Omental fat pad (tissue), 3 donors: ENCODE measurements at regions not wholly inside any gene's neighbourhood (a gene's known extent, or its start where the extent isn't known, plus 50 kb on each side); places are given as distances from the start of the nearest gene placed in this dataset.

Experiments
- ATAC-seq: fragments of 150-250 bp; one replicate; pipeline ENCODE4 v1.9.1; 2016; ENCODE audit warnings: mild to moderate bottlenecking, moderate library complexity; ENCODE audit not compliant: low FRiP score
- DNase-seq: peaks from one replicate; pipeline ENCODE4 v3.0.0-alpha.2; 2019; ENCODE audit warnings: low spot score
- TF ChIP-seq, protein P1 (sequence below), 3 donors: fragments of 450-650 bp; IDR thresholded peaks; one replicate each; pipeline ENCODE4 v1.5.1; 2016 to 2017; ENCODE audit warnings: antibody characterized with exemption in 3 of 3, mild to moderate bottlenecking in 3 of 3, moderate library complexity in 2 of 3

DNA sequence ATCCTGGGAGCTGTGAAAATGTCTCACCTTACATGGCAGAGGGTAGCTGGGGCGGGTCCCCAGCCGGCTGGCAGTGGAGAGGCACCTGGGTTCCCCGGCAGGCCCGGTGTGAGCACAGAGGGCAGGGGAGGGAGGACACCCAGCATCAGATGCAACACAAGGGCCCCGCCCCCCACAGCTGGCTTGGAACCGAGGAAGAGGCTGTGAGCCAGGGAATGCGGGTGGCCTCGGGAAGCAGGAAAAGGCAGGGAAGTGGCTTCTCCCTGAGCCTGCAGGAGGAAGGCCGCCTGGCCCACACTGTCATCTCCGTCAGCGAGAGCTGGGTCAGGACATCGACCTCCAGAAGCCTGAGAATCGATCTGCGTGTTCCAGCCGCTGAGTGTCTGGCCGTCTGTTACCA, 87.3 kb downstream of the SIK1 start:
- DNase-seq (no peak), ATAC-seq (no peak)
- TF ChIP-seq, protein P1, sequence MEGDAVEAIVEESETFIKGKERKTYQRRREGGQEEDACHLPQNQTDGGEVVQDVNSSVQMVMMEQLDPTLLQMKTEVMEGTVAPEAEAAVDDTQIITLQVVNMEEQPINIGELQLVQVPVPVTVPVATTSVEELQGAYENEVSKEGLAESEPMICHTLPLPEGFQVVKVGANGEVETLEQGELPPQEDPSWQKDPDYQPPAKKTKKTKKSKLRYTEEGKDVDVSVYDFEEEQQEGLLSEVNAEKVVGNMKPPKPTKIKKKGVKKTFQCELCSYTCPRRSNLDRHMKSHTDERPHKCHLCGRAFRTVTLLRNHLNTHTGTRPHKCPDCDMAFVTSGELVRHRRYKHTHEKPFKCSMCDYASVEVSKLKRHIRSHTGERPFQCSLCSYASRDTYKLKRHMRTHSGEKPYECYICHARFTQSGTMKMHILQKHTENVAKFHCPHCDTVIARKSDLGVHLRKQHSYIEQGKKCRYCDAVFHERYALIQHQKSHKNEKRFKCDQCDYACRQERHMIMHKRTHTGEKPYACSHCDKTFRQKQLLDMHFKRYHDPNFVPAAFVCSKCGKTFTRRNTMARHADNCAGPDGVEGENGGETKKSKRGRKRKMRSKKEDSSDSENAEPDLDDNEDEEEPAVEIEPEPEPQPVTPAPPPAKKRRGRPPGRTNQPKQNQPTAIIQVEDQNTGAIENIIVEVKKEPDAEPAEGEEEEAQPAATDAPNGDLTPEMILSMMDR (IDR thresholded peaks at IDR 0.05): no peak

DNA sequence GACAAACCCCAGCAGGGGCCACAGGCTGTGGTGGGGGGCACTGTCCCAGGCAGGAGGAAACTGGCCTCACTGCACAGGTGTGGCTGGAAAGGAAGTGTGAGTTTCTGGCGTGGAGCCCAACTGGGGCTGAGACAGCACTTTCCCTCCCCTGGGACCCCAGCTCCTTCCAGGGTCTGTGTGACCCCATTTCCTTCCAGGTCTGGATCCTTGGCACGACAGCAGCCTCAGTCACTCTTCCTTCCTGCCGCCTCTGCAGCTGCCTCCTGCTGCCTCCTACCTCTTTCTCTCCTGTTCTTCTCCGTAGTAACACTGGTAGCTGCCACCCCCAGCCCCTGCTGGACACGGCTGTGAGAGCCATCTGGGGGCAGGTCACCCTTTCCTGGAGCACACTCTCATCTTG, 88.0 kb downstream of the SIK1 start:
- ATAC-seq: no peak
- TF ChIP-seq, protein P1 (IDR thresholded peaks at IDR 0.05): no peak
- no peak for DNase-seq

DNA sequence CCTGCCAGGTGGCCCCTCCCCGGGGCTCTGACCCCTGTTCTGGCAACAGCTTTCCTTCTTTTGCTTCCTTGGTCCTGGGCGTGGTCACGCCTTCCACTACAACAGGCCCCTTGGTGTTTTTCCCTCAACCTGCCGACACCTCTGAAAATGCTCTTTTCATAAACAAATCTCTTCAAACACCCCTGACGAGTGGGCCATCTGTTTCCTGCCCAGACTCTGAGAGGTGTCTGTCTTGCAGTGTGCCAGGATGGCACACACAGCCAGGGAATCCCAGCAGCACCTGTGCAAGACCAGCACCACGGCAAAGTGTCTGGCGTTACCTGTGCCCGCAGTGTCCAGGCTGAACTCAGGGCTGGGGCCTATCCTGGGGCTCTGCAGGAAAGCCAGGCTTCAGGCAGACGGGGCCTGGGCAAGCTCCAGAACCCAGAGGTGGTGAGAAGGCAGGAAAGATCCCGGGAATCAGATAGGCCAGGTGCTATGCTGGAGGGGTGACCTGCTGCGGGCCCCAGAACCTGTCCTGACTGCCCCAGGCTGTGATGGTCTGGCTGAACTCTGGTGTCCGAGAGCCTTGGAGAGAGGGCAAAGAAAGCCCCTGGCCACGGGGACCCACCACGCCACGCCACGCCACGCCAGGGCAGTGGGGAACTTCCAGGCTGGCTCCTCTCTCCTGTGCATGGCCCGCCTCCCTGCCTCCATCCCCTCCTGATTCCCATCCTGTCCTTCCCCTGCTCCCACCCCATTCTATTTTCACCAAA, 88.9 kb downstream of the SIK1 start:
- TF ChIP-seq, protein P1 (IDR thresholded peaks at IDR 0.05): no peak
- no peak for DNase-seq

DNA sequence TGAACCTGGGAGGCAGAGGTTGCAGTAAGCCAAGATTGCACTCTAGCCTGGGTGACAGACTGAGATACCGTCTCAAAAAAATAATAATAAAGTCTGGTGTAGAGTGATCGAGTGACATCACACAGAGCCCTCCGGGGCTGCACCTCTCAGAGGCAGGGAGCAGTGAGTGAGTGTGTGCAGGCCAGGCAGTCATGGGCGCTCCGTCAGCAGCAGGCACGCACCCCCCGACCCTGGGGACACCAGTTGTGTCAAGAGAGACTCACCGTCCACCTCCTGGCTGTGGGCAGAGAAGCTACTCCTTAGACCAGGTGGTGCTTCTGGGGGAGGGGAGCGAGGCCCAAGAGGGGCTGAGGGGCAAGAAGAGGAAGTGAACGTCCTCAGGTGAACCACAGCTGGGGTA, 91.8 kb downstream of the SIK1 start:
- ATAC-seq (no peak), DNase-seq (no peak)
- TF ChIP-seq, protein P1 (IDR thresholded peaks at IDR 0.05): no peak

More for the DNA sequence above, 88.9 kb downstream of the SIK1 start:
- no peak for ATAC-seq

DNA sequence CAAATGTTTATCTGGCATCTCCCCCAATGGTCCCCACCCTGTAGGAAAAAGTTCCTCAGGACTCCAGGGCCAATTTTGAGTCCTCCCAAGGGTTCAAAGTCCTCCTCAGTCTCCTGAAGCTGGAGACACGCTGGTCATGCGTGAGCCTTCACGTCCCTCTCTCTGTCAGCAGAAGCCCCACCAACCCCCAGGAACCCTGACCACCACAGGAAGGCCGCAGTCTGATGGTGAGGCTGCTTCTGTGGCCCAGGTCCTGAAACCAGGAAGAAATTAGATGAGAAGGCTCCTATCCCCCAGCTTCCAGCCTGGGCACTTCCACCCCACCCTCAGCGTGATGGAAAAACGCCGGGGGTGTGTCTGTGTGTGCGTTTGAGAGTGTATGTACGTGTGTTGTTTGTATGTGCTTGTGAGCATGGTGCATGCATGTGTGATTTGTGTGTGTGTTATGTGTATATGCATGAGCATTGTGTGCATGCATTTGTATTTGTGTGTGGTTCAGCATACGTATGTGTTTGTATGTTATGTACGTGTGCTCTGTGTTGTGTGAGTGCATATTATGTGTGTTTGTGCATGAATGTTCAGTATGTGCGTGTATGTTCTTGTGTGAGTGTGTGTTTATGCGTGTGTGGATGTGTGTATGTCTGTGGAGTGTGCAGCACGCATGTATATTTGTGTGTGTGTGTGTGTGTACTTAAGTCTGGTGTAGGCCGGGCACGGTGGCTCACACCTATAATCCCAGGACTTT, 92.5 kb downstream of the SIK1 start:
- no peak for ATAC-seq
- TF ChIP-seq, protein P1 (IDR thresholded peaks at IDR 0.05): no peak

DNA sequence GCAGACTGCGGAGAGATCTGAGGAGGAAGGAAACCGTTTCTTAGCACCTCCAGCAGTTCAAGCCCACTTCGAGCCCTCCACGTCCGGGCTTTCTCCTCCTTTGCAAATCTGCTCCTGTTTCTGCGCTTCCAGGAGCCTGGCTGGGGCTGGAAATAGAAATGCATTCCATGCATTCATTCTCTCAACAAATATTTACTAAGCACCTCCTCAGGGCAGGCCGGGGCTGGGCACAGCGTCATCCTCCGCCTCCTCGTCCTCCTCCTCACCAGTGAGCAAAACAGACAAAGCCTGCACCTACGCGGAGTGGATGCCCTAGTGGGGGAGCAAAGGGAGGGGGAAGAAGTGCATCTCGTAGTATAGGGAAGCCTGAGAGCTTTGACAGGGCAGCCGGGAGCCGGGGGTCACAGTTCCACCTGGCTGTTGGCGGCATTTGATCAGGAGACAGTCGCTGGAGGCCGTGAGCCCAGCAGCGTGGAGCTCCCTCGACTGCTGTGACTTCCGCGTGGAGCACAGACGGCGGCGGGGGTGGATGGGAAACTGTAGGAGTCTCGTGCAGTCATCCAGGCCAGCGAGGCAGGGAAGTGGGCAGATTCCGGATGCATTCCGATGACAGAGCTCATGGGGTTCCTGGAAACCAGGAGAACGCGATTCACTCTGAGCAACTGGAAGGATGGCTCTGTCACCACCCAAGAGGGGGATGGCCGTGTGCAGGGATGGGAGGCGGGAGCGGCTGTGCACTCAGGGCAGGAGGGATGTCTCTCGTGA, 93.5 kb downstream of the SIK1 start:
- DNase-seq: peak; percentile 66
- peak; percentile 89 for ATAC-seq
- TF ChIP-seq, protein P1 (IDR thresholded peaks at IDR 0.05): no peak

More for the DNA sequence above, 92.5 kb downstream of the SIK1 start:
- DNase-seq: no peak
